Suppressor macrophage treated with lipopolysaccharide for 1 hour (primary cell): ENCODE measurements at regions not wholly inside any gene's neighbourhood (a gene's known extent, or its start where the extent isn't known, plus 50 kb on each side); places are given as distances from the start of the nearest gene placed in this dataset.
A peak's percentile ranks its signal among the peaks of the same experiment; 100 is the strongest.
"Not testable (repeated sequence)": the region's sequence is repeated elsewhere in the genome, so short reads cannot be mapped to it uniquely, and the experiment has no call there.

Source experiments
- DNase-seq, 3 donors: peaks; one replicate each; pipeline ENCODE4 v3.0.0-alpha.2; 2020 to 2022

GRCh38 chr16:29578898-29579297, 72.7 kb upstream of the NPIPB12 start:
- DNase-seq: not testable (repeated sequence)

GRCh38 chr16:29581764-29582163, 75.6 kb upstream of the NPIPB12 start:
- DNase-seq: not testable (repeated sequence)

- not testable (repeated sequence) for DNase-seq
These were observed 71.1 kb upstream of the SPN start for GRCh38 chr16:29591919-29592318.

- peak; percentile 62 to 86 (median 69) for DNase-seq
These were observed 68.7 kb upstream of the SPN start for GRCh38 chr16:29594269-29594925.

GRCh38 chr16:29594926-29595838, 67.9 kb upstream of the SPN start:
- peak; percentile 91 to 96 (median 92) for DNase-seq

GRCh38 chr16:29597030-29597429, 66.0 kb upstream of the SPN start:
- not testable (repeated sequence) for DNase-seq

- peak; percentile 32 to 47 (median 36) for DNase-seq
These were observed 62.7 kb upstream of the SPN start for GRCh38 chr16:29600111-29601000.

- not testable (repeated sequence) for DNase-seq
These were observed 60.8 kb upstream of the SPN start for GRCh38 chr16:29602247-29602625.

GRCh38 chr16:29602683-29603088, 60.4 kb upstream of the SPN start:
- not testable (repeated sequence) for DNase-seq

- DNase-seq: peak; percentile 38 to 51 (median 50)
These were observed 58.2 kb upstream of the SPN start for GRCh38 chr16:29604631-29605549.

- not testable (repeated sequence) for DNase-seq
These were observed 57.3 kb upstream of the SPN start for GRCh38 chr16:29605593-29606205.

- DNase-seq: not testable (repeated sequence)
These were observed 56.2 kb upstream of the SPN start for GRCh38 chr16:29606669-29607427.

GRCh38 chr16:29607428-29607823, 55.6 kb upstream of the SPN start:
- DNase-seq: not testable (repeated sequence)

- DNase-seq: peak in 2 of 3 donors; percentile 14 to 18
These were observed 50.4 kb upstream of the SPN start for GRCh38 chr16:29612381-29613306.
